GM12873 (cell line): ENCODE measurements at regions not wholly inside any gene's neighbourhood (a gene's known extent, or its start where the extent isn't known, plus 50 kb on each side); places are given as distances from the start of the nearest gene placed in this dataset.

ENCODE experiments used
- TF ChIP-seq, protein P1 (sequence below): IDR thresholded peaks from 2 replicates; pipeline ENCODE4 v1.5.1; 2012; ENCODE audit warnings: low read depth, mild to moderate bottlenecking, moderate library complexity, low read length, control low read depth; ENCODE audit not compliant: insufficient read depth; ENCODE audit errors: missing control alignments

DNA sequence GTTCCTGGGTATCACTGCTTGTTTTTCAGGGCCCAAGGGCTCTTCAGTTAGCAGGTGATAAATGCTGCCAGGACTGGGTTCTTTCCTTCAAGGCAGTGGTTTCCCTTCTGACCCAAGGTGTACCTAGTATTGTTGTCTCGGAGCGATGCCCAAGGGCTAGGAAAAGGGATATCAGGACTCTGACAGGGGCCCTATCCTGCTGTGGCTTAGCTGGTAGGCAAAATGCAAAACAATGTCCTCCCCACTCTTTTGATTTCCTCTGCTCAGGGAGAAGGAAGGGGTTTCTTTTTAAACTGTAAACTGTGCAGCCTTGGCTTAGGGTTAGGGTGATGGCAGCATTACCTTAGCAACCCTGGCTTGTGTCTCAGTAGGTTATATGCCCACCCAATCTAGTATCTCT is 508.8 kb upstream of the CTNND2 start:
- TF ChIP-seq, protein P1, sequence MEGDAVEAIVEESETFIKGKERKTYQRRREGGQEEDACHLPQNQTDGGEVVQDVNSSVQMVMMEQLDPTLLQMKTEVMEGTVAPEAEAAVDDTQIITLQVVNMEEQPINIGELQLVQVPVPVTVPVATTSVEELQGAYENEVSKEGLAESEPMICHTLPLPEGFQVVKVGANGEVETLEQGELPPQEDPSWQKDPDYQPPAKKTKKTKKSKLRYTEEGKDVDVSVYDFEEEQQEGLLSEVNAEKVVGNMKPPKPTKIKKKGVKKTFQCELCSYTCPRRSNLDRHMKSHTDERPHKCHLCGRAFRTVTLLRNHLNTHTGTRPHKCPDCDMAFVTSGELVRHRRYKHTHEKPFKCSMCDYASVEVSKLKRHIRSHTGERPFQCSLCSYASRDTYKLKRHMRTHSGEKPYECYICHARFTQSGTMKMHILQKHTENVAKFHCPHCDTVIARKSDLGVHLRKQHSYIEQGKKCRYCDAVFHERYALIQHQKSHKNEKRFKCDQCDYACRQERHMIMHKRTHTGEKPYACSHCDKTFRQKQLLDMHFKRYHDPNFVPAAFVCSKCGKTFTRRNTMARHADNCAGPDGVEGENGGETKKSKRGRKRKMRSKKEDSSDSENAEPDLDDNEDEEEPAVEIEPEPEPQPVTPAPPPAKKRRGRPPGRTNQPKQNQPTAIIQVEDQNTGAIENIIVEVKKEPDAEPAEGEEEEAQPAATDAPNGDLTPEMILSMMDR = no peak

DNA sequence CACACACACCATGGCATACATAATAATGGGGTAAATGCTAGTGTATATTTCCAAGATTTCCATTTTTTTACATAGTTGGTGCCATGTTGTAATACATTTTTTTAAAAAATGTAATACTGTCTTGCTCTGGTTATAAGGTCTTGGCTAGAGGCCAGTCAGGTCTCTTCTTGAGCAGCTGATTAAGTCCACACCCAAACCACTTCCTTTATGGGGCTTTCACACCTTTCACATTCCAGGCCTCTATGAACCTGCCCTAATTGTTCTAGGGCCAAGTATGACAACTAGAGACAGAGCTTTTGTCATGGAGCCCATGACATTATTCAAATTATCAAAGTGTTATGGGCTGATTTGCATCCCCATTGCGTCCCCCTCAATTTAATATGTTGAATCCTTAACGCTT is 495.6 kb upstream of the CTNND2 start:
- TF ChIP-seq, protein P1 = no peak

DNA sequence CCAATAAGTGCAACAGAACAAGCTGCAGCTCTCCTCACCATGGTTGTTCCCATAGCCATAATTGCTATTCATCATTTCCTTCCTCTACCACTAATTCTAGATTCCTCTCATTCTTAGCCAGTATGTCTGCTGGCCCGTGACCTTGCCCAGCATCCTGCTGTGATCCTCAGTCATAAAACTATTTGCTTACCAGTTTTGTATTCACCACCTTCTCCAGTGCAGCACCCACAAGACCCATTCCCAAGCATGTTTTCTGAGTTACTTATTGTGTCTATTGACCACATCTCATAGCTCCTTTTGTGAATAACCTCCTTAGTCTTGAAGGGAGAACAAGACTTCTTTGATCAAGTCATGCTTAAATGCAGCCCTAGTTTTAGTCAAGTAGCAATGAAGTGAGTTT is 488.0 kb upstream of the CTNND2 start:
- TF ChIP-seq, protein P1 = no peak

DNA sequence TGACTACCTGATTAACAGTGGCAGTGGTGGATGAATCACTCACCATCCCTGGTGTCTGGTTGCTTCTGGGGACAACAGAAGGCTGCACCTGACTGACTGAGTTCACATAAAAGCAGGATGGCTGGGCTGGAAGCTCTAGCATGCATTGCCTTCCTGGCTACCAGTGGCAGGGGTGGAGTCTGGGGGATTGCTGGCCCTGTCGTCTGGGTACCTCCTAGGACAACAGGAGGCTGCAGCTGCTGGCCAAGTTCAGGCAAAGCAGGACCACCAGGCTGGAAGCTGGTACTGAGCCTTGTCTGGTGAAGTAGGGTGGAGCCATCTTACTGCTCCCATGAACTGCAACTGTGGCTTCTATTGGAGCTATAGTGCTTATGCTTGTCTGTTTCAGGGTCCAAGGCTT is 480.8 kb upstream of the CTNND2 start:
- TF ChIP-seq, protein P1 = no peak

DNA sequence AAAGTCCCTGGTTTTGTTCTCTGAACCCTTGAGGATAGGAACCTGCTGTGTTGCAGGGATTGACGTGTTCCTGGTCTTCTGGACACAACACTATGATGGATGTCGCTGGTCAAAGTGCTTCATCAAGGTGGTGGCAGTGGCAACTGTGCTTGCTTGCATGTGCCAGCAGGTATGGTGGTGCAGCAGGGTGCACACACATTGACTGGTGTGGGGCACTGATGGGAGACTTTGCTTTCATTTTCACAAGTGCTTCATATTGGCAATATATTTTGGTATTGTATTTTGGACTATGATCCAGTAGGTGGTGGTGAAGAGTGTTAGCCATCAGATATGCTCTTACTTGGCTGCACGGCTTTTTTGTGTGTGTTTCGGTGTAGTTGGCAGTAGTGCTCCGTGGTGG is 479.8 kb upstream of the CTNND2 start:
- TF ChIP-seq, protein P1 = no peak

DNA sequence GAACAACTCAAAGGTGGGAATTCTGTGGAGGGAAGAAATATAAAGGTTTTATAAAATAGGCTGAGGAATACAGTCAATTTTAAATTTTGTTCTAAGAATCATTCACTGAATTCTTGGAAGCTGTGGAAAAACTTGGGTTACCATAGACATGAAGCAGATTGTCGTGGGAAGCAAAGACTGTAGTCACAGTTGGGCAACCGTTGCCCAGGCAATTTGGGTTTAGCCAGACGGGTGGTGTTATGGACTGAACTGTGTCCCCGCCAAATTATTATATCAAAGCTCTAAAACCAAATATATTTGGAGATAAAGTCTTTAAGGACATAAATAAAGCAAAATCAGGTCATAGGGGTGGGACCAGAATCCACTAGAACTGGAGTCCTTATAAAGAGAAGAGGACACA is 463.7 kb upstream of the CTNND2 start:
- TF ChIP-seq, protein P1 = no peak

DNA sequence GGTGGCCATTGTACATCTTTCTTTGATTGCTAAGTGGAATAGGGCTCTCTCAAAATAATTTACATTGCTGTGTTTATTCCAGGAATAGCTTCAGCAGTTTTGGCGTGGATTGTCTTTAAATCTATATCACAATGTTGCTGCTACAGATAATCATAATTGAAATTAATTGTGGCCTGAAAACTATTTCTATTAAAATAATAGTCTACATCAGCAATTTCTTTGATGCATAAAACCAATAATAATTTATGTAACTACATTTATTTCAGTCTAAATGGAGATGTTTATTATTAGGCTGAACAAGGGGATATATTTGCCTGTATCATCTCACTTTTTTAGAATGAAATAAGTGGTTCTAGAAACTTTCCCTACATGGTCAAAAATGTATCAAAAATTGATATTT is 456.0 kb upstream of the CTNND2 start:
- TF ChIP-seq, protein P1 = no peak
